SU-DHL-6 (cell line): ENCODE measurements at regions not wholly inside any gene's neighbourhood (a gene's known extent, or its start where the extent isn't known, plus 50 kb on each side); places are given as distances from the start of the nearest gene placed in this dataset.

Experiments used
- EZH2phosphoT487 ChIP-seq: fragments of 200-600 bp; sonication (generic), shearing (Covaris generic); conservative IDR thresholded peaks from 2 replicates; pipeline ENCODE4 v1.6.1; 2018; ENCODE audit warnings: mild to moderate bottlenecking, antibody characterized with exemption, low read length, moderate library complexity, mixed read lengths
- TF ChIP-seq, protein P1 (sequence below): fragments of 200-600 bp; sonication (generic); IDR thresholded peaks from one replicate; pipeline ENCODE4 v1.5.1; 2017; ENCODE audit warnings: antibody characterized with exemption, mild to moderate bottlenecking, low read length, moderate library complexity; ENCODE audit not compliant: insufficient read depth, poor library complexity, severe bottlenecking

DNA sequence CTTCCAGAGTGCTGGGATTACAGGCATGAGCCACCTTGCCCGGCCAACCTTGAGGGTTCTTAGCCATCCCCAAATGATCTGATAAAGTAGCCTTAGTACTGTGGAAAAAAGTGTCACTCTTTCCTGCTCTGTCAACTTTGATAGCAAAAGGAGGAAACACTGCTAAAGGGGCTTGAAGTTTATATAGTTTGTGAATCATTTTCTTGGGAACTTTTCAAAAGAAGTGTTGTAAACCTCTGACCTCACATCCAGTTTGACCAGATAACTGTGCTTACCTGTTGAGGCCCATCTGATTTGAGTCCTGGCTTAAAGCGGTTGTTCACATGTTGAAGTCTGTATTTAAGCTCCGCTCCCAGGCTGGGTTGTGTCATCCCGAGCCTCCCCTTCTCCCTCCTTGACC lies 303.3 kb downstream of the DOCK8 start:
- TF ChIP-seq, protein P1, sequence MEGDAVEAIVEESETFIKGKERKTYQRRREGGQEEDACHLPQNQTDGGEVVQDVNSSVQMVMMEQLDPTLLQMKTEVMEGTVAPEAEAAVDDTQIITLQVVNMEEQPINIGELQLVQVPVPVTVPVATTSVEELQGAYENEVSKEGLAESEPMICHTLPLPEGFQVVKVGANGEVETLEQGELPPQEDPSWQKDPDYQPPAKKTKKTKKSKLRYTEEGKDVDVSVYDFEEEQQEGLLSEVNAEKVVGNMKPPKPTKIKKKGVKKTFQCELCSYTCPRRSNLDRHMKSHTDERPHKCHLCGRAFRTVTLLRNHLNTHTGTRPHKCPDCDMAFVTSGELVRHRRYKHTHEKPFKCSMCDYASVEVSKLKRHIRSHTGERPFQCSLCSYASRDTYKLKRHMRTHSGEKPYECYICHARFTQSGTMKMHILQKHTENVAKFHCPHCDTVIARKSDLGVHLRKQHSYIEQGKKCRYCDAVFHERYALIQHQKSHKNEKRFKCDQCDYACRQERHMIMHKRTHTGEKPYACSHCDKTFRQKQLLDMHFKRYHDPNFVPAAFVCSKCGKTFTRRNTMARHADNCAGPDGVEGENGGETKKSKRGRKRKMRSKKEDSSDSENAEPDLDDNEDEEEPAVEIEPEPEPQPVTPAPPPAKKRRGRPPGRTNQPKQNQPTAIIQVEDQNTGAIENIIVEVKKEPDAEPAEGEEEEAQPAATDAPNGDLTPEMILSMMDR: no peak
- TF ChIP-seq EZH2phosphoT487: no peak
